Lung microvascular endothelial cell (primary cell): ENCODE measurements at regions not wholly inside any gene's neighbourhood (a gene's known extent, or its start where the extent isn't known, plus 50 kb on each side); places are given as distances from the start of the nearest gene placed in this dataset.
A peak's percentile ranks its signal among the peaks of the same experiment; 100 is the strongest.
"Not testable (repeated sequence)": the region's sequence is repeated elsewhere in the genome, so short reads cannot be mapped to it uniquely, and the experiment has no call there.

Experiments used
- DNase-seq, 2 donors: peaks; one replicate each; pipeline versions ENCODE4 v3.0.0 to v3.0.0-alpha.2; 2010; ENCODE audit warnings: low read depth in 2 of 2

GRCh38 chr2:138381373-138381772, 120.2 kb upstream of the SPOPL start:
- no peak for DNase-seq

GRCh38 chr2:138382672-138383071, 118.9 kb upstream of the SPOPL start:
- no peak for DNase-seq

GRCh38 chr2:138386191-138386590, 115.4 kb upstream of the SPOPL start:
- DNase-seq = not testable (repeated sequence)

GRCh38 chr2:138389063-138389462, 112.5 kb upstream of the SPOPL start:
- no peak for DNase-seq

GRCh38 chr2:138390316-138390945, 111.1 kb upstream of the SPOPL start:
- DNase-seq = no peak

GRCh38 chr2:138391946-138392345, 109.6 kb upstream of the SPOPL start:
- DNase-seq = peak in 1 of 2 donors; percentile 4

GRCh38 chr2:138395565-138396306, 105.8 kb upstream of the SPOPL start:
- peak in 1 of 2 donors; percentile 22 for DNase-seq

- no peak for DNase-seq
Observed at GRCh38 chr2:138396843-138397242, 104.7 kb upstream of the SPOPL start.

- DNase-seq = no peak
Observed at GRCh38 chr2:138403431-138403927, 98.1 kb upstream of the SPOPL start.

GRCh38 chr2:138414014-138414413, 87.6 kb upstream of the SPOPL start:
- no peak for DNase-seq

- peak in 1 of 2 donors; percentile 32 for DNase-seq
Observed at GRCh38 chr2:138415985-138416384, 85.6 kb upstream of the SPOPL start.

GRCh38 chr2:138418453-138418852, 83.1 kb upstream of the SPOPL start:
- no peak for DNase-seq

- DNase-seq = peak in 1 of 2 donors; percentile 4
Observed at GRCh38 chr2:138421315-138421970, 80.1 kb upstream of the SPOPL start.

GRCh38 chr2:138421971-138422335, 79.6 kb upstream of the SPOPL start:
- peak; percentile 3 to 69 for DNase-seq

GRCh38 chr2:138423198-138423597, 78.4 kb upstream of the SPOPL start:
- no peak for DNase-seq

GRCh38 chr2:138423745-138424144, 77.8 kb upstream of the SPOPL start:
- no peak for DNase-seq

GRCh38 chr2:138424436-138425140, 77.0 kb upstream of the SPOPL start:
- no peak for DNase-seq

GRCh38 chr2:138426116-138426515, 75.5 kb upstream of the SPOPL start:
- not testable (repeated sequence) for DNase-seq

GRCh38 chr2:138428710-138429440, 72.7 kb upstream of the SPOPL start:
- no peak for DNase-seq

- DNase-seq = no peak
Observed at GRCh38 chr2:138430181-138430580, 71.4 kb upstream of the SPOPL start.

GRCh38 chr2:138432971-138433370, 68.6 kb upstream of the SPOPL start:
- no peak for DNase-seq
